HCT116 (cell line): ENCODE measurements at regions not wholly inside any gene's neighbourhood (a gene's known extent, or its start where the extent isn't known, plus 50 kb on each side); places are given as distances from the start of the nearest gene placed in this dataset.

Source experiments
- ATAC-seq: fragments of 200-7000 bp; cut with Tn5 transposase; 2 replicates; pipeline ENCODE4 v1.9.1; 2020; ENCODE audit warnings: mild to moderate bottlenecking, moderate library complexity
- BruUV-seq: library from RNA; stranded (reverse); fragments of 400-500 nt; replicated peaks from 2 replicates; lab custom pipeline; 2021; lab: Mats Ljungman, UMichigan
- CTCF ChIA-PET: fragments of 300-600 bp; sonication (Branson Sonifier 250); formaldehyde crosslinking; loops from one replicate; lab custom pipeline; 2021; ENCODE audit warnings: antibody characterized with exemption; lab: Charles Lee
- POLR2A ChIA-PET: fragments of 300-600, 350-600 bp; sonication (Branson Sonifier 250); formaldehyde crosslinking; loops from one replicate; lab custom pipeline; 2021; ENCODE audit warnings: antibody characterized with exemption; lab: Charles Lee
- RAD21 ChIA-PET, 2 experiments: fragments of 300-600 bp; sonication (Branson Sonifier 250); formaldehyde crosslinking; loops; one replicate each; lab custom pipeline; 2023; ENCODE audit warnings: low total read pairs in 2 of 2; ENCODE audit not compliant: uncharacterized antibody in 2 of 2, unreplicated experiment in 2 of 2, low non-redundant PET in 1 of 2; lab: Charles Lee
- DNase-seq: peaks from one replicate; pipeline ENCODE4 v3.0.0-alpha.2; 2010; ENCODE audit warnings: low read depth, low spot score
- H2AFZ ChIP-seq: fragments of 200-600 bp; shearing (Covaris generic), sonication (generic); 2 replicates; pipeline ENCODE4 v1.6.1; 2017; ENCODE audit warnings: low read depth, mixed run types, mixed read lengths, antibody characterized with exemption, low read length; ENCODE audit not compliant: poor library complexity, severe bottlenecking
- H3K27ac ChIP-seq: 2 replicates; pipeline ENCODE4 v1.5.1; 2012; ENCODE audit warnings: low read depth, low read length
- H3K27me3 ChIP-seq: fragments of 200-600 bp; sonication (generic); 2 replicates; pipeline ENCODE4 v1.6.1; 2016; ENCODE audit warnings: mixed run types, low read length, mixed read lengths; ENCODE audit not compliant: insufficient read depth
- H3K36me3 ChIP-seq, 2 experiments: fragments of 200-500 bp in 1 of 2; fragments of 200-600 bp in 1 of 2; sonication (Bioruptor generic) in 1 of 2; sonication (generic) in 1 of 2; 2 replicates each; pipeline versions ENCODE4 v1.5.1 to v1.6.1; 2014 to 2016; ENCODE audit warnings: low read length in 2 of 2, inconsistent platforms in 1 of 2, mixed read lengths in 1 of 2, mixed run types in 1 of 2; ENCODE audit not compliant: insufficient read depth in 2 of 2, control insufficient read depth in 1 of 2
- H3K4me1 ChIP-seq, 2 experiments: fragments of 200-600 bp in 1 of 2; sonication (generic) in 1 of 2; 2 replicates each; pipeline versions ENCODE4 v1.5.1 to v1.6.1; 2012 to 2017; ENCODE audit warnings: low read length in 2 of 2, inconsistent platforms in 1 of 2, mild to moderate bottlenecking in 1 of 2, mixed read lengths in 1 of 2, mixed run types in 1 of 2, moderate library complexity in 1 of 2; ENCODE audit not compliant: insufficient read depth in 2 of 2, control insufficient read depth in 1 of 2
- H3K4me2 ChIP-seq: fragments of 200-600 bp; sonication (generic); 2 replicates; pipeline ENCODE4 v1.6.1; 2017; ENCODE audit warnings: mixed run types, low read length, mixed read lengths
- H3K4me3 ChIP-seq, 2 experiments: fragments of 200-600 bp in 1 of 2; sonication (generic) in 1 of 2; replicated peaks in 1 of 2; 2 replicates each; pipeline ENCODE4 v1.5.1; 2011 to 2016; ENCODE audit warnings: low read length in 2 of 2, control low read depth in 1 of 2, low read depth in 1 of 2, mild to moderate bottlenecking in 1 of 2, mixed read lengths in 1 of 2, mixed run types in 1 of 2
- H3K79me2 ChIP-seq: fragments of 200-600 bp; sonication (generic); 2 replicates; pipeline ENCODE4 v1.6.1; 2017; ENCODE audit warnings: mild to moderate bottlenecking, mixed run types, low read length, moderate library complexity, mixed read lengths; ENCODE audit not compliant: insufficient read depth
- H3K9ac ChIP-seq: fragments of 200-600 bp; sonication (generic); 2 replicates; pipeline ENCODE4 v1.6.1; 2016; ENCODE audit warnings: low read length, mixed read lengths
- H3K9me2 ChIP-seq: fragments of 200-600 bp; sonication (generic), shearing (Covaris generic); 2 replicates; pipeline ENCODE4 v1.6.1; 2017; ENCODE audit warnings: mixed run types, mild to moderate bottlenecking, moderate library complexity; ENCODE audit not compliant: insufficient read depth
- H3K9me3 ChIP-seq, 2 experiments: fragments of 200-500 bp in 1 of 2; fragments of 200-600 bp in 1 of 2; sonication (Bioruptor generic) in 1 of 2; sonication (generic) in 1 of 2; 2 replicates each; pipeline ENCODE4 v1.6.1; 2014 to 2017; ENCODE audit warnings: low read length in 2 of 2, mixed read lengths in 2 of 2, inconsistent platforms in 1 of 2, low read depth in 1 of 2, mild to moderate bottlenecking in 1 of 2, mixed run types in 1 of 2, moderate library complexity in 1 of 2; ENCODE audit not compliant: control insufficient read depth in 1 of 2, insufficient read depth in 1 of 2
- H4K20me1 ChIP-seq: fragments of 200-600 bp; sonication (generic), shearing (Covaris generic); 2 replicates; pipeline ENCODE4 v1.6.1; 2017; ENCODE audit warnings: mixed run types, mild to moderate bottlenecking, moderate library complexity; ENCODE audit not compliant: insufficient read depth
- CBX3 ChIP-seq: IDR thresholded peaks from 2 replicates; pipeline ENCODE4 v1.6.1; 2012; ENCODE audit warnings: low read depth
- CEBPB ChIP-seq: IDR thresholded peaks from 2 replicates; pipeline ENCODE4 v1.6.1; 2012; ENCODE audit warnings: low read depth
- CTCF ChIP-seq, 3 experiments: fragments of 200-600 bp in 1 of 3; sonication (generic) in 1 of 3; IDR thresholded peaks in 2 of 3; conservative IDR thresholded peaks in 1 of 3; 2 replicates each; pipeline ENCODE4 v1.5.1; 2012 to 2017; ENCODE audit warnings: low read depth in 2 of 3, low read length in 2 of 3, antibody characterized with exemption in 1 of 3, borderline replicate concordance in 1 of 3, control low read depth in 1 of 3, mild to moderate bottlenecking in 1 of 3, mixed read lengths in 1 of 3, mixed run types in 1 of 3, moderate library complexity in 1 of 3; ENCODE audit not compliant: insufficient read depth in 1 of 3
- EGR1 ChIP-seq: IDR thresholded peaks from 2 replicates; pipeline ENCODE4 v1.6.1; 2012; ENCODE audit warnings: low read depth
- ELF1 ChIP-seq: IDR thresholded peaks from 2 replicates; pipeline ENCODE4 v1.6.1; 2012; ENCODE audit warnings: low read depth, borderline replicate concordance
- EZH2 ChIP-seq: fragments of 200-600 bp; sonication (generic); IDR thresholded peaks from 2 replicates; pipeline ENCODE4 v1.6.1; 2017; ENCODE audit warnings: antibody characterized with exemption, mixed run types
- EZH2phosphoT487 ChIP-seq: fragments of 200-600 bp; IDR thresholded peaks from 2 replicates; pipeline ENCODE4 v1.6.1; 2018; ENCODE audit warnings: antibody characterized with exemption, borderline replicate concordance
- FOSL1 ChIP-seq: IDR thresholded peaks from 2 replicates; pipeline ENCODE4 v1.6.1; 2012; ENCODE audit warnings: low read depth
- JUND ChIP-seq: IDR thresholded peaks from 2 replicates; pipeline ENCODE4 v1.6.1; 2012
- MAX ChIP-seq: IDR thresholded peaks from 2 replicates; pipeline ENCODE4 v1.6.1; 2012
- POLR2A ChIP-seq: IDR thresholded peaks from 2 replicates; pipeline ENCODE4 v1.7.0; 2011; ENCODE audit warnings: borderline replicate concordance; ENCODE audit not compliant: insufficient read depth, insufficient read length; ENCODE audit errors: extremely low read depth
- POLR2AphosphoS5 ChIP-seq: IDR thresholded peaks from 2 replicates; pipeline ENCODE4 v1.6.1; 2011; ENCODE audit warnings: mild to moderate bottlenecking, low read depth, low read length, moderate library complexity
- RAD21 ChIP-seq: IDR thresholded peaks from 2 replicates; pipeline ENCODE4 v1.6.1; 2012; ENCODE audit warnings: low read depth, mild to moderate bottlenecking
- SIN3A ChIP-seq: IDR thresholded peaks from 2 replicates; pipeline ENCODE4 v1.6.1; 2012; ENCODE audit warnings: low read depth
- SP1 ChIP-seq: IDR thresholded peaks from 2 replicates; pipeline ENCODE4 v1.6.1; 2012; ENCODE audit warnings: low read depth
- SRF ChIP-seq: IDR thresholded peaks from 2 replicates; pipeline ENCODE4 v1.6.1; 2012; ENCODE audit warnings: low read depth
- TCF7L2 ChIP-seq: IDR thresholded peaks from 2 replicates; pipeline ENCODE4 v1.7.0; 2011; ENCODE audit warnings: borderline replicate concordance, inconsistent platforms; ENCODE audit not compliant: insufficient read depth, insufficient read length; ENCODE audit errors: extremely low read depth
- YY1 ChIP-seq: IDR thresholded peaks from 2 replicates; pipeline ENCODE4 v1.6.1; 2011; ENCODE audit warnings: low read length, low read depth, moderate library complexity, mild to moderate bottlenecking; ENCODE audit not compliant: insufficient replicate concordance; ENCODE audit errors: extremely low read depth
- ZBTB33 ChIP-seq: IDR thresholded peaks from 2 replicates; pipeline ENCODE4 v1.6.1; 2011; ENCODE audit warnings: mild to moderate bottlenecking, low read length, moderate library complexity; ENCODE audit not compliant: insufficient replicate concordance; ENCODE audit errors: extremely low read depth
- ZFX ChIP-seq: fragments of 450-650 bp; IDR thresholded peaks from 2 replicates; pipeline ENCODE4 v1.6.1; 2017
- intact Hi-C: fragments of 100-400 bp; cut with micrococcal nuclease; formaldehyde crosslinking; loops from 2 replicates; pipeline ENCODE4 v1.10.0; 2022

- Histone ChIP-seq H3K4me3 (no peak overlapping the region), H3K9ac (no peak overlapping the region), H3K36me3 (no peaks in the 10 kb centered on the region), H3K79me2 (no peaks in the 10 kb centered on the region), H4K20me1 (no peaks in the 10 kb centered on the region), H3K9me2 (no peaks in the 10 kb centered on the region), H3K4me1 (no peaks in the 10 kb centered on the region), H2AFZ (no peak overlapping the region), H3K4me2 (no peak overlapping the region), H3K27ac (no peak overlapping the region), H3K9me3 (no peaks in the 10 kb centered on the region), H3K27me3 (no peaks in the 10 kb centered on the region)
- RAD21 ChIA-PET: no interaction called here
- no TSS peak for BruUV-seq
- ATAC-seq (no peak), DNase-seq (no peak)
- CTCF ChIA-PET: no interaction called here
- intact Hi-C loops: no loop called here
- POLR2A ChIA-PET: no interaction called here
- TF ChIP-seq FOSL1: no peak
- no peak for TF ChIP-seq EZH2
- no peak for TF ChIP-seq POLR2AphosphoS5
- no peak for TF ChIP-seq SP1
- TF ChIP-seq CBX3: no peak
- TF ChIP-seq EGR1: no peak
- no peak for TF ChIP-seq CEBPB
- no peak for TF ChIP-seq YY1
- TF ChIP-seq ZBTB33: no peak
- TF ChIP-seq MAX: no peak
- TF ChIP-seq TCF7L2: no peak
- no peak for TF ChIP-seq SIN3A
- TF ChIP-seq POLR2A: no peak
- no peak for TF ChIP-seq CTCF (IDR thresholded peaks at IDR 0.05 in 2 of 3, conservative IDR thresholded peaks at IDR 0.05 in 1 of 3; ENCODE audit: borderline replicate concordance in 1 of 3, insufficient read depth in 1 of 3, low read depth in 2 of 3, low read length in 2 of 3)
- TF ChIP-seq EZH2phosphoT487: no peak
- TF ChIP-seq SRF: no peak
- TF ChIP-seq ELF1: no peak
- no peak for TF ChIP-seq JUND
- no peak for TF ChIP-seq ZFX
- TF ChIP-seq RAD21: no peak
Observed at GRCh38 chr4:131337936-131338335, 1811.2 kb upstream of the PCDH10 start.
